GM23248 (cell line): ENCODE measurements at regions not wholly inside any gene's neighbourhood (a gene's known extent, or its start where the extent isn't known, plus 50 kb on each side); places are given as distances from the start of the nearest gene placed in this dataset.
"Not testable (repeated sequence)": the region's sequence is repeated elsewhere in the genome, so short reads cannot be mapped to it uniquely, and the experiment has no call there.

Source experiments
- DNase-seq: peaks from one replicate; pipeline ENCODE4 v3.0.0-alpha.2; 2015
- H2AFZ ChIP-seq: fragments of 200-600 bp; sonication (generic); 2 replicates; pipeline ENCODE4 v1.6.1; 2016; ENCODE audit warnings: antibody characterized with exemption
- H3F3A ChIP-seq: fragments of 200-600 bp; sonication (generic); 2 replicates; pipeline ENCODE4 v1.6.1; 2016; ENCODE audit warnings: mild to moderate bottlenecking, antibody characterized with exemption, mixed run types; ENCODE audit not compliant: insufficient read depth
- H3K27ac ChIP-seq: fragments of 200-600 bp; sonication (generic); 2 replicates; pipeline ENCODE4 v1.5.1; 2016; ENCODE audit warnings: mild to moderate bottlenecking
- H3K27me3 ChIP-seq: fragments of 200-600 bp; sonication (generic); replicated peaks from 2 replicates; pipeline ENCODE4 v1.6.1; 2016; ENCODE audit warnings: mild to moderate bottlenecking; ENCODE audit not compliant: insufficient read depth
- H3K36me3 ChIP-seq: fragments of 200-600 bp; sonication (generic); 2 replicates; pipeline ENCODE4 v1.6.1; 2016; ENCODE audit warnings: low read depth, mild to moderate bottlenecking
- H3K4me1 ChIP-seq: fragments of 200-600 bp; sonication (generic); 2 replicates; pipeline ENCODE4 v1.6.1; 2016; ENCODE audit warnings: mild to moderate bottlenecking; ENCODE audit not compliant: insufficient read depth
- H3K4me2 ChIP-seq: fragments of 200-600 bp; sonication (generic); one replicate; pipeline ENCODE4 v1.6.1; 2016; ENCODE audit warnings: mild to moderate bottlenecking; ENCODE audit not compliant: unreplicated experiment
- H3K4me3 ChIP-seq: fragments of 200-600 bp; sonication (generic); 2 replicates; pipeline ENCODE4 v1.5.1; 2016; ENCODE audit warnings: mild to moderate bottlenecking
- H3K79me2 ChIP-seq: fragments of 200-600 bp; sonication (generic); 2 replicates; pipeline ENCODE4 v1.6.1; 2016; ENCODE audit warnings: mild to moderate bottlenecking; ENCODE audit not compliant: insufficient read depth
- H3K9ac ChIP-seq: fragments of 200-600 bp; sonication (generic); 2 replicates; pipeline ENCODE4 v1.6.1; 2016; ENCODE audit warnings: mild to moderate bottlenecking
- H3K9me2 ChIP-seq: fragments of 200-600 bp; sonication (generic); 2 replicates; pipeline ENCODE4 v1.6.1; 2016; ENCODE audit warnings: mixed run types, mild to moderate bottlenecking, moderate library complexity; ENCODE audit not compliant: insufficient read depth
- H3K9me3 ChIP-seq: fragments of 200-600 bp; sonication (generic); one replicate; pipeline ENCODE4 v1.6.1; 2017; ENCODE audit warnings: low read depth
- H4K20me1 ChIP-seq: fragments of 200-600 bp; sonication (generic); 2 replicates; pipeline ENCODE4 v1.6.0; 2016; ENCODE audit not compliant: insufficient read depth
- EZH2 ChIP-seq: fragments of 200-600 bp; sonication (generic); IDR thresholded peaks from 2 replicates; pipeline ENCODE4 v1.6.1; 2018; ENCODE audit warnings: antibody characterized with exemption, mild to moderate bottlenecking; ENCODE audit not compliant: insufficient read depth, poor library complexity, severe bottlenecking
- EZH2phosphoT487 ChIP-seq: fragments of 200-600 bp; sonication (generic); IDR thresholded peaks from 2 replicates; pipeline ENCODE4 v1.6.1; 2018; ENCODE audit warnings: antibody characterized with exemption, moderate library complexity, mild to moderate bottlenecking, low read depth; ENCODE audit not compliant: insufficient read depth
- WGBS, 2 experiments: methylation state at CpG; one replicate each; pipeline ENCODE4 v1.1.6; 2015 to 2017; ENCODE audit warnings: low lambda C conversion rate in 2 of 2, low coverage in 1 of 2; ENCODE audit errors: missing lambda C conversion rate in 2 of 2; 5-methylcytosine and 5-hydroxymethylcytosine counted together
- in situ Hi-C: fragments of 300-500 bp; cut with MboI; formaldehyde crosslinking; loops from 2 replicates; pipeline ENCODE4 v1.15.0; 2020

DNA sequence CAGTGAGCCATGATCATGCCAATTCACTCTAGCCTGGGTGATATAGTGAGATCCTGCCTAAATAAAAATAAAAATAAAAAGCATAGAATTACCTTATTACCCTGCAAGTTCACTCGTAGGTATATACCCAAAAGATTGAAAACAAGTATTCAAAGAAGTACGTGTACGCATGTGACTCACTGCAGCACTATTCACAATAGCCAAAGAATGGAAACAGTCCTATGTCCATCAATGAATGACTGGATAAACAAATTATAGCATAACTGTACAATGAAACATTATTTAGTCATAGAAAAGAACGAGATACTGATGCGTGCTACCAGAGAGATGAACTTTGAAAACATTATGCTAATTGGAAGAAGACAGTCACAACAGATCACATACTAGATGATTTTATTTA lies 204.6 kb upstream of the DIAPH2 start:
- in situ Hi-C loops, result no loop called here
- DNase-seq, result peak; percentile 61
- Histone ChIP-seq H3K4me2 (no peak overlapping the region), H2AFZ (no peak overlapping the region), H3K9ac (no peak overlapping the region), H3K9me3 (no peaks in the 10 kb centered on the region), H3K4me3 (no peak overlapping the region), H3K27me3 (no peaks in the 10 kb centered on the region), H3K36me3 (no peaks in the 10 kb centered on the region), H3K79me2 (no peaks in the 10 kb centered on the region), H3K4me1 (peaks cover 4% of the 10 kb centered on the region), H3K27ac (no peak overlapping the region), H3K9me2 (no peaks in the 10 kb centered on the region), H3F3A (no peaks in the 10 kb centered on the region), H4K20me1 (no peaks in the 10 kb centered on the region)
- TF ChIP-seq EZH2phosphoT487 (no peak), EZH2 (no peak)
- WGBS, 2 experiments, result 3 to 6% methylated on average over 4 to 5 of the region's 5 CpGs

DNA sequence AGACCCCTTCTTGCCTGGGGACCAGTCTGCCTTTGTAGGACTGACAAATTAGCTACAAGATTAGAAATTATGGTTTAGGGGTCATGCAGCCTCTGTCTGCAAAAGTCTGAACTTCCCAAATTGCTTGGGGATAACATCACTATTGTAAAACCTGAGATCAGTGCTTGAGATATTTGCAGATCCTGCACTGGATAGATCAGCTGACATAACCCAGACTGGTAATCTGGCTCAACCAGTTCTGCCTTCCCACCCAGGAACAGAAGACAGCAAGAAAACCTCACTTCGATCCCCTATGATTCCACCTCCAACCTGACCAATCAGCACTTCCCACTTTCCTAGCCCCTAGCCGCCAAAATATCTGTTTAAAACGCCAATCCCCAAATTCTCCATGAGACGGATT lies 202.8 kb upstream of the DIAPH2 start:
- H3K36me3 ChIP-seq, result no peaks in the 10 kb centered on the region
- H3K9me3 ChIP-seq, result no peaks in the 10 kb centered on the region
- H3K27ac ChIP-seq, result no peak overlapping the region
- in situ Hi-C loops, result no loop called here
- no peak for DNase-seq
- no peak overlapping the region for H3K9ac ChIP-seq
- no peak overlapping the region for H3K4me2 ChIP-seq
- 79 to 83% methylated on average over 4 of the region's 4 CpGs for WGBS, 2 experiments
- no peak overlapping the region for H3K4me3 ChIP-seq
- TF ChIP-seq EZH2 (no peak), EZH2phosphoT487 (no peak)
- H3K79me2 ChIP-seq, result no peaks in the 10 kb centered on the region
- H3K4me1 ChIP-seq, result peaks cover 4% of the 10 kb centered on the region
- H3F3A ChIP-seq, result no peaks in the 10 kb centered on the region
- H4K20me1 ChIP-seq, result no peaks in the 10 kb centered on the region
- H2AFZ ChIP-seq, result no peak overlapping the region
- no peaks in the 10 kb centered on the region for H3K9me2 ChIP-seq
- H3K27me3 ChIP-seq, result no peaks in the 10 kb centered on the region

DNA sequence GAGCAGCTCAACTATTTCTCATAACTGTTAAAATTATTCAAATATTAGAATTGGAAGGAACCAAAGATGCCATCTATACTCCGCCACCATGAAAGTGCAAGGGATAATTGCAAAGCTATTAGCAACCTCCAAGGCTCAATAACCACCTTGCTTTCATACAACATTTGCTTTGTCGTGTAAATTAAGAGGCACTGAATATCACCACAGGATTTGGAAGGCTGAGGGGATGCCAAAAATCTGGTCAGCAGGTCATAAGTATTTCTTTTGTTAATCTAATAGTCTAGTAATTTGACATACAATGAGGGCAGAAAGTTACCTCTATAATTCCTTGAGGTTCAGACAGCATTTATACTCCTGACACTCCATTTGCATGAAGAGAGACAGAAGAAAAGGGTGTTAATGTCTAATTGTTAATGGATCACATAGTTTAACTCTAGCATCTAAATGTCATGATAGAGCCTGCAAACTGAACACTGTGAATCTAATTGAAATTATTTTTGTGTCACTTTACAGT lies 200.9 kb upstream of the DIAPH2 start:
- Histone ChIP-seq H4K20me1 (no peaks in the 10 kb centered on the region), H3K4me2 (no peak overlapping the region), H3K9ac (no peak overlapping the region), H3F3A (no peaks in the 10 kb centered on the region), H2AFZ (no peak overlapping the region), H3K9me3 (no peaks in the 10 kb centered on the region), H3K9me2 (no peaks in the 10 kb centered on the region), H3K4me1 (peaks cover 4% of the 10 kb centered on the region; the same call in 1 of the 2 replicates), H3K79me2 (no peaks in the 10 kb centered on the region), H3K27me3 (no peaks in the 10 kb centered on the region), H3K4me3 (no peak overlapping the region), H3K36me3 (no peaks in the 10 kb centered on the region), H3K27ac (no peak overlapping the region)
- no peak for TF ChIP-seq EZH2
- TF ChIP-seq EZH2phosphoT487, result no peak
- 69 to 72% methylated on average over 2 of the region's 2 CpGs for WGBS, 2 experiments
- in situ Hi-C loops, result no loop called here
- DNase-seq, result no peak

DNA sequence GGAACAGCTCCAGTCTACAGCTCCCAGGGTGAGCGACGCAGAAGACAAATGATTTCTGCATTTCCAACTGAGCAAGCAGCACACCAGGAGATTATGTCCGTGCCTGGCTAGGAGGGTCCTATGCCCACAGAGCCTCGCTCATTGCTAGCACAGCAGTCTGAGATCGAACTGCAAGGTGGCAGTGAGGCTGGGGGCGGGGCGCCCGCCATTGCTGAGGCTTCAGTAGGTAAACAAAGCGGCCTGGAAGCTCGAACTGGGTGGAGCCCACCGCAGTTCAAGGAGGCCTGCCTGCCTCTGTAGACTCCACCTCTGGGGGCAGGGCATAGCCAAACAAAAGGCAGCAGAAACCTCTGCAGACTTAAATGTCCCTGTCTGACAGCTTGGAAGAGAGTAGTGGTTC lies 198.0 kb upstream of the DIAPH2 start:
- in situ Hi-C loops, DNase-seq, H3K9me2 ChIP-seq, H3K4me1 ChIP-seq, H3K9ac ChIP-seq, H3K4me2 ChIP-seq, H4K20me1 ChIP-seq, H3K27ac ChIP-seq, H3F3A ChIP-seq, H3K4me3 ChIP-seq, H3K27me3 ChIP-seq, H3K79me2 ChIP-seq, H3K9me3 ChIP-seq, H3K36me3 ChIP-seq, H2AFZ ChIP-seq: not testable (repeated sequence)
- WGBS, 2 experiments, result 53 to 73% methylated on average over 5 to 11 of the region's 11 CpGs

DNA sequence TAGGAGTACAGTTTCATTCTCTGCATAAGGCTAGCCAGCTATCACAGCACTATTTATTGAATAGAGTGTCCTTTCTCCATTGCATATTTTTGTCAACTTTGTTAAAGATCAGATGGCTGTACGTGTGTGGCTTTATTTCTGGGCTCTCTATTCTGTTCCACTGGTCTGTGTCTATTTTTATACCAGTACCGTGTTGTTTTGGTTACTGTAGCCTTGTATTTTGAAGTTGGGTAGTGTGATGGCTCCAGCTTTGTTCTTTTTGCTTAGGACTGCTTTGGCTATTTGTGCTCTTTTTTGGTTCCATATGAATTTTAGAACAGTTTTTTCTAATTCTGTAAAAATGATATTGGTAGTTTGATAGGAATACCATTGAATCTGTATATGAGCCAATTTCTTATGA lies 182.1 kb upstream of the DIAPH2 start:
- no peaks in the 10 kb centered on the region for H4K20me1 ChIP-seq
- H3K4me3 ChIP-seq, result no peak overlapping the region
- in situ Hi-C loops, result no loop called here
- H3K9me3 ChIP-seq, result no peaks in the 10 kb centered on the region
- H3K9ac ChIP-seq, result no peak overlapping the region
- no peaks in the 10 kb centered on the region for H3K36me3 ChIP-seq
- H3K9me2 ChIP-seq, result no peaks in the 10 kb centered on the region
- WGBS, 2 experiments, result 0 to 4% methylated on average over 2 of the region's 2 CpGs
- H3K4me1 ChIP-seq, result no peaks in the 10 kb centered on the region
- DNase-seq, result no peak
- no peaks in the 10 kb centered on the region for H3K27me3 ChIP-seq
- H2AFZ ChIP-seq, result no peak overlapping the region
- H3K4me2 ChIP-seq, result no peak overlapping the region
- no peak overlapping the region for H3K27ac ChIP-seq
- H3K79me2 ChIP-seq, result no peaks in the 10 kb centered on the region
- TF ChIP-seq EZH2 (no peak), EZH2phosphoT487 (no peak)
- no peaks in the 10 kb centered on the region for H3F3A ChIP-seq

DNA sequence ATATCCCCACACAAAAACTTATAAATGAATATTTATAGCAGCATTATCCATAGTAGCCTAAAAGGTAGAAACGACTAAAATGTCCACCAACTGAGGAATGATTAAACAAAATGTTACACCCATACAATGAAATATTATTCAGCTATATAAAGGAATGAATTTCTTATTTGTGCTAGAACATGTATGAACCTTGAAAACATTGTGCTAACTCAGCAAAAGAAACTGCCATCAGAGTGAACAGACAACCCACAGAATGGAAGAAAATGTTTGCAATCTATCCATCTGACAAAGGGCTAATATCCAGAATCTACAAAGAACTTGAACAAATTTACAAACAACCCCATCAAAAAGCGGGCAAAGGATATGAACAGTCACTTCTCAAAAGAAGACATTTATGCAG lies 155.3 kb upstream of the DIAPH2 start:
- H3K9me2 ChIP-seq, H3K4me3 ChIP-seq, H3F3A ChIP-seq, H2AFZ ChIP-seq, H3K36me3 ChIP-seq, H3K4me2 ChIP-seq, H3K9me3 ChIP-seq, H3K27me3 ChIP-seq, DNase-seq, in situ Hi-C loops, H3K27ac ChIP-seq, H3K79me2 ChIP-seq, H3K4me1 ChIP-seq, H4K20me1 ChIP-seq, H3K9ac ChIP-seq: not testable (repeated sequence)
- 43 to 45% methylated on average over 2 of the region's 2 CpGs for WGBS, 2 experiments
